B cell (primary cell): ENCODE measurements at regions not wholly inside any gene's neighbourhood (a gene's known extent, or its start where the extent isn't known, plus 50 kb on each side); places are given as distances from the start of the nearest gene placed in this dataset.

ENCODE experiments used
- ATAC-seq: fragments of 200-7000 bp; cut with Tn5 transposase; one replicate; pipeline ENCODE4 v1.10.0; 2021; ENCODE audit warnings: low read depth, mild to moderate bottlenecking, moderate number of reproducible peaks, moderate library complexity
- CTCF ChIA-PET: fragments of 350-600 bp; sonication (Branson Sonifier 250); formaldehyde crosslinking; loops from one replicate; lab custom pipeline; 2021; ENCODE audit warnings: antibody characterized with exemption, inconsistent platforms; lab: Charles Lee
- POLR2A ChIA-PET: fragments of 350-600 bp; sonication (Branson Sonifier 250); formaldehyde crosslinking; loops from one replicate; lab custom pipeline; 2021; ENCODE audit warnings: antibody characterized with exemption; lab: Charles Lee
- DNase-seq: peaks from one replicate; pipeline ENCODE4 v3.0.0; 2013
- H2AFZ ChIP-seq: 2 replicates; pipeline ENCODE4 v1.6.1; 2012; ENCODE audit warnings: mild to moderate bottlenecking, low read depth, low read length; ENCODE audit not compliant: insufficient read depth, poor library complexity, severe bottlenecking
- H3K27ac ChIP-seq, 2 donors: 1 replicate in 1 of 2; 2 replicates in 1 of 2; pipeline ENCODE4 v1.5.1; 2012 to 2013; ENCODE audit warnings: low read length in 2 of 2, mild to moderate bottlenecking in 2 of 2, moderate library complexity in 1 of 2
- H3K27me3 ChIP-seq, 4 experiments: fragments of 200-600 bp in 1 of 4; sonication (generic) in 1 of 4; replicated peaks in 1 of 4; 1 replicate in 2 of 4; 2 replicates in 2 of 4; pipeline versions ENCODE4 v1.6.1 to v1.7.0; 2013 to 2016; ENCODE audit warnings: low read length in 3 of 4, mild to moderate bottlenecking in 2 of 4, mixed read lengths in 1 of 4, moderate library complexity in 1 of 4; ENCODE audit not compliant: insufficient read depth in 4 of 4, control insufficient read depth in 3 of 4; ENCODE audit errors: control extremely low read depth in 1 of 4
- H3K36me3 ChIP-seq, 2 experiments: replicated peaks in 1 of 2; 1 replicate in 1 of 2; 2 replicates in 1 of 2; pipeline versions ENCODE4 v1.6.1 to v1.7.1; 2013; ENCODE audit warnings: low read length in 1 of 2; ENCODE audit not compliant: insufficient read depth in 2 of 2, control insufficient read depth in 1 of 2; ENCODE audit errors: control extremely low read depth in 1 of 2, extremely low read depth in 1 of 2
- H3K4me1 ChIP-seq, 2 donors: fragments of 200-600 bp in 1 of 2; sonication (generic) in 1 of 2; 1 replicate in 1 of 2; 2 replicates in 1 of 2; pipeline versions ENCODE4 v1.5.1 to v1.6.1; 2013 to 2017; ENCODE audit warnings: low read length in 2 of 2; ENCODE audit not compliant: control insufficient read depth in 2 of 2, insufficient read depth in 2 of 2
- H3K4me2 ChIP-seq: replicated peaks from 2 replicates; pipeline ENCODE3; 2012; ENCODE audit warnings: mild to moderate bottlenecking, low read depth, low read length; ENCODE audit not compliant: poor library complexity, severe bottlenecking
- H3K4me3 ChIP-seq, 5 experiments: fragments of 200-600 bp in 1 of 5; sonication (generic) in 1 of 5; 1 replicate in 3 of 5; 2 replicates in 2 of 5; pipeline versions ENCODE4 v1.5.1 to v1.7.0; 2011 to 2016; ENCODE audit warnings: low read length in 4 of 5, mild to moderate bottlenecking in 4 of 5, low read depth in 2 of 5, control low read depth in 1 of 5, moderate library complexity in 1 of 5; ENCODE audit not compliant: insufficient read depth in 1 of 5; ENCODE audit errors: control extremely low read depth in 1 of 5, extremely low read depth in 1 of 5
- H3K79me2 ChIP-seq: fragments of 200-600 bp; sonication (generic); one replicate; pipeline ENCODE4 v1.6.0; 2016; ENCODE audit warnings: low read length; ENCODE audit not compliant: control insufficient read depth, insufficient read depth
- H3K9ac ChIP-seq: fragments of 200-600 bp; sonication (generic); 2 replicates; pipeline ENCODE4 v1.6.1; 2017; ENCODE audit warnings: mild to moderate bottlenecking, low read length, moderate library complexity
- H3K9me3 ChIP-seq, 3 donors: one replicate each; pipeline versions ENCODE4 v1.6.1 to v1.7.1; 2013; ENCODE audit warnings: low read length in 2 of 3; ENCODE audit not compliant: control insufficient read depth in 2 of 3, insufficient read depth in 1 of 3; ENCODE audit errors: control extremely low read depth in 1 of 3
- H4K20me1 ChIP-seq: 2 replicates; pipeline ENCODE4 v1.6.0; 2012; ENCODE audit warnings: mild to moderate bottlenecking, low read length; ENCODE audit not compliant: insufficient read depth, control insufficient read depth, poor library complexity, severe bottlenecking
- H3K27ac Mint-ChIP-seq: one replicate; pipeline ENCODE4 v1.8.0; 2021; ENCODE audit warnings: mixed read lengths
- H3K27me3 Mint-ChIP-seq: one replicate; pipeline ENCODE4 v1.8.0; 2021; ENCODE audit warnings: mixed read lengths
- H3K4me1 Mint-ChIP-seq: one replicate; pipeline ENCODE4 v1.8.0; 2021; ENCODE audit warnings: mixed read lengths
- H3K4me3 Mint-ChIP-seq: one replicate; pipeline ENCODE4 v1.8.0; 2021; ENCODE audit warnings: mixed read lengths
- H3K9me3 Mint-ChIP-seq: one replicate; pipeline ENCODE4 v1.8.0; 2022; ENCODE audit warnings: mixed read lengths; ENCODE audit not compliant: insufficient read depth
- EZH2 ChIP-seq: IDR thresholded peaks from 2 replicates; pipeline ENCODE4 v1.6.1; 2012; ENCODE audit warnings: borderline replicate concordance, low read depth, mild to moderate bottlenecking, moderate library complexity, low read length; ENCODE audit not compliant: insufficient read depth, poor library complexity, severe bottlenecking
- WGBS: methylation state at CpG from one replicate; pipeline ENCODE4 v1.1.5; 2013; ENCODE audit warnings: missing lambda C conversion rate; ENCODE audit not compliant: insufficient coverage; 5-methylcytosine and 5-hydroxymethylcytosine counted together
- intact Hi-C: fragments of 100-400 bp; cut with micrococcal nuclease; formaldehyde crosslinking; loops from one replicate; pipeline ENCODE4 v1.10.0; 2022
- TF ChIP-seq, protein P1 (sequence below): fragments of 200-600 bp; IDR thresholded peaks from one replicate; pipeline ENCODE4 v1.8.0; 2022; ENCODE audit warnings: antibody characterized with exemption, mild to moderate bottlenecking

GRCh38 chr3:135491491-135492205, 473.9 kb upstream of the PPP2R3A start:
- Mint-ChIP-seq H3K27me3 (peaks cover 3% of the 10 kb centered on the region), H3K4me1 (peaks cover 2% of the 10 kb centered on the region), H3K27ac (no peak overlapping the region), H3K4me3 (no peak overlapping the region), H3K9me3 (no peaks in the 10 kb centered on the region)
- WGBS, result 95% methylated on average over 4 of the region's 5 CpGs
- Histone ChIP-seq H3K36me3 (no peaks in the 10 kb centered on the region), H4K20me1 (no peaks in the 10 kb centered on the region), H3K4me2 (no peak overlapping the region), H3K9me3 (no peaks in the 10 kb centered on the region), H3K27me3 (peaks cover 0 to 2% (median 0%) of the 10 kb centered on the region in 4 experiments), H3K79me2 (no peaks in the 10 kb centered on the region), H2AFZ (no peak overlapping the region), H3K9ac (no peak overlapping the region), H3K27ac (no peak overlapping the region), H3K4me3 (no peak overlapping the region), H3K4me1 (no peaks in the 10 kb centered on the region)
- ATAC-seq (no peak), DNase-seq (no peak)
- POLR2A ChIA-PET, result no interaction called here
- TF ChIP-seq, protein P1, sequence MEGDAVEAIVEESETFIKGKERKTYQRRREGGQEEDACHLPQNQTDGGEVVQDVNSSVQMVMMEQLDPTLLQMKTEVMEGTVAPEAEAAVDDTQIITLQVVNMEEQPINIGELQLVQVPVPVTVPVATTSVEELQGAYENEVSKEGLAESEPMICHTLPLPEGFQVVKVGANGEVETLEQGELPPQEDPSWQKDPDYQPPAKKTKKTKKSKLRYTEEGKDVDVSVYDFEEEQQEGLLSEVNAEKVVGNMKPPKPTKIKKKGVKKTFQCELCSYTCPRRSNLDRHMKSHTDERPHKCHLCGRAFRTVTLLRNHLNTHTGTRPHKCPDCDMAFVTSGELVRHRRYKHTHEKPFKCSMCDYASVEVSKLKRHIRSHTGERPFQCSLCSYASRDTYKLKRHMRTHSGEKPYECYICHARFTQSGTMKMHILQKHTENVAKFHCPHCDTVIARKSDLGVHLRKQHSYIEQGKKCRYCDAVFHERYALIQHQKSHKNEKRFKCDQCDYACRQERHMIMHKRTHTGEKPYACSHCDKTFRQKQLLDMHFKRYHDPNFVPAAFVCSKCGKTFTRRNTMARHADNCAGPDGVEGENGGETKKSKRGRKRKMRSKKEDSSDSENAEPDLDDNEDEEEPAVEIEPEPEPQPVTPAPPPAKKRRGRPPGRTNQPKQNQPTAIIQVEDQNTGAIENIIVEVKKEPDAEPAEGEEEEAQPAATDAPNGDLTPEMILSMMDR, result no peak
- no peak for TF ChIP-seq EZH2
- CTCF ChIA-PET, result no interaction called here
- intact Hi-C loops, result no loop called here

DNA sequence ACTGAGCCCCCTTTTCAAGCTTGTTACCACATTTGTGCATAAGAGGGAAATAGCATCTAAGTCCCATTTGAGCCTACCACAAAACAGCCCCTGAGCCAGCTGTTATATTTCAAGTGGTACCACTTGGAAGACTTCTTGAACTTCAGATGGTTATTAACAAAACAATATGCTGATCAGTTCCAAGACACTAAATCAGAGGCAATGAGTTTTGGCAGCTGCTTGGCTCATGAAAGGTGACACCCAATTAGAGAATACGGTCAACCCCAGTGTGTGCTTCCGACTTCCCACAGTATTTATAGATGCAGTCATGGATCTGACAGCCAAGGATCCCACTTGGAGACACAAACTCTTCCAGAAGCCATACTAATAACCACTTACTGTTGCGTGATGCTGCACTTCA, 469.6 kb upstream of the PPP2R3A start:
- WGBS, result no CpG with 5 or more reads among the region's 3 CpGs
- no peak for ATAC-seq

More for the DNA sequence above, 469.6 kb upstream of the PPP2R3A start:
- Mint-ChIP-seq H3K27ac (no peak overlapping the region), H3K27me3 (peaks cover 3% of the 10 kb centered on the region), H3K4me3 (no peak overlapping the region), H3K4me1 (no peaks in the 10 kb centered on the region), H3K9me3 (no peaks in the 10 kb centered on the region)
- Histone ChIP-seq H2AFZ (no peak overlapping the region), H3K4me1 (no peaks in the 10 kb centered on the region), H3K27ac (no peak overlapping the region), H3K27me3 (peaks cover 0 to 8% (median 0%) of the 10 kb centered on the region in 4 experiments), H3K9ac (no peak overlapping the region), H3K36me3 (no peaks in the 10 kb centered on the region), H4K20me1 (no peaks in the 10 kb centered on the region), H3K4me3 (no peak overlapping the region), H3K9me3 (no peaks in the 10 kb centered on the region), H3K4me2 (no peak overlapping the region), H3K79me2 (no peaks in the 10 kb centered on the region)
- intact Hi-C loops, result no loop called here
- DNase-seq, result no peak
- POLR2A ChIA-PET, result no interaction called here
- CTCF ChIA-PET, result no interaction called here
- TF ChIP-seq EZH2, result no peak
